DMS 273 treated with DMSO at 0.1 percent for 48 hours (cell line): ENCODE measurements at regions not wholly inside any gene's neighbourhood (a gene's known extent, or its start where the extent isn't known, plus 50 kb on each side); places are given as distances from the start of the nearest gene placed in this dataset.
"Not testable (repeated sequence)": the region's sequence is repeated elsewhere in the genome, so short reads cannot be mapped to it uniquely, and the experiment has no call there.

Experiments used
- DNase-seq: peaks from one replicate; lab custom pipeline; 2025; lab: John Stamatoyannopoulos, UW

GRCh38 chr15:98277602-98278001 lies 317.1 kb downstream of the ARRDC4 start:
- DNase-seq, result no peak

- DNase-seq, result no peak
Measured at GRCh38 chr15:98280284-98280975, 319.9 kb downstream of the ARRDC4 start.

- DNase-seq, result no peak
Measured at GRCh38 chr15:98281130-98281529, 320.6 kb downstream of the ARRDC4 start.

DNA sequence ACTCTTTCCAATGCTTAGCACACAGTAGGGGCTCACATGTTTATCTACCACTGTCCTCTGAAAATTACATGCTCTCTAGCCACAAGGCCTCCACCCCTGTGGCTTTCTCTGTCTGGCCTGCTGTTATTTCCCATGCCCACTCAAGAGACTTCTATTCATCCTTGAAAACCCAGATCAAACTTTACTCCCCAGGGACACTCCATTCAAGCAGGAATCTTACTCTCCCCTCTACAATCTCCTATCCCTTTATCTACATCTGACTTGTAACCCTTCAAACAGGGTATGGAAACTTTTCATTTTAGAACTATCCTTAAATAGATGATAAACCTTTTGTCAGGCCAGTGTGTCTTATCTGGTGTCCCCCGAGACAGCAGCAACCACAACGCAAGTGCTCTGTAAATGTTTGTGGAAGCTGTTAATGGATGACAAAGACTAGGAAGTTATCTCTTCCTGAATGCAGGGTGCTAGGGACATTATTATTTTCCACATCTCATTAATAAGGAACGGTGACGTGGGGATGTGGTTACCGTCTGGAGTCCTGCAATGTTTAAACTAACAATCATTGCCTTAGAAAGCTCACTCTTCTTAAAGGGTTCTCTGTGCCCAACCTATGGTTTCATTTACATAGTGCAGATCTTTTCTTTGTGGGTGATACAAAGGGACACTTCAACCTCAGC lies 322.3 kb downstream of the ARRDC4 start:
- no peak for DNase-seq

- DNase-seq, result no peak
Measured at GRCh38 chr15:98286200-98286599, 325.7 kb downstream of the ARRDC4 start.

GRCh38 chr15:98286831-98287230 lies 326.3 kb downstream of the ARRDC4 start:
- DNase-seq, result no peak

- DNase-seq, result no peak
Measured at GRCh38 chr15:98288091-98288590, 327.6 kb downstream of the ARRDC4 start.

DNA sequence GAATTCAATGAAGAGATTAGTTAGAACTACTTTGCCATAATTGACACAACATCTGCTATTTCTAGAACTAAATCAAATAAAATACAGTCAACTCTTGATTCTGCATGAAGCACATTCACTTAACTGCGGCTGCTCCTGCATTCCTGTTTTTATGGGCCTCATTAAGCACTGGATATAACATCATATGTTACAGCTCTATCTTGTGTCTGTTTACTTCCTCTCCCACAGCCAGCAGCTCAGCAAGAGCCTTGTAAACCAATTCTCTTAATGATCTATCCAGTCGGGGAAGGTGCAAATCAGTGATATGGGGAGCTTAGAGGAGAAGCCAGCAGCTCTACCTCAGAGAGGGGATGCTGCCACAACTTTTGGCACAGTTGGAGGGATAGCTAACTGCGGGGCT lies 329.2 kb downstream of the ARRDC4 start:
- no peak for DNase-seq

GRCh38 chr15:98292442-98293240 lies 332.1 kb downstream of the ARRDC4 start:
- no peak for DNase-seq

GRCh38 chr15:98294126-98294525 lies 333.6 kb downstream of the ARRDC4 start:
- no peak for DNase-seq

DNA sequence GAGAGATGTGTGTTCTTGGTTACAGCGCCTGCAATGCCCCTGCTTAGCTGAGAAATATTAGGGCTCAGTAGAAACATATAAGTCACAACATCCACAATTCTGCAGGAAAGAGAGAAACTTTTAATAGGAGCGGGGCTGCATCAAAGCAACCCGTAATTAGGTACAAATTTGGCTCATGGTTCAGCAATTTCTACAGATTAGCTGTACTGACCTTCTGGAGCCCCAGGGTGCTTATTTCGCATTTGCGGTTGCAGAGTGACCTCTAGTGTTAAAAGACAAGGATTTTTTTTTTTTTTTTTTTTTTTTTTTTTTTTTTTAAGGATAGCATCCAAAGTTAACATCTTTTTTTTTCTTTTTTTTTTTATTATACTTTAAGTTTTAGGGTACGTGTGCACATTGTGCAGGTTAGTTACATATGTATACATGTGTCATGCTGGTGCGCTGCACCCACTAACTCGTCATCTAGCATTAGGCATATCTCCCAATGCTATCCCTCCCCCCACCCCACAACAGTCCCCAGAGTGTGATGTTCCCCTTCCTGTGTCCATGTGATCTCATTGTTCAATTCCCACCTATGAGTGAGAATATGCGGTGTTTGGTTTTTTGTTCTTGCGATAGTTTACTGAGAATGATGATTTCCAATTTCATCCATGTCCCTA lies 334.7 kb downstream of the ARRDC4 start:
- DNase-seq, result not testable (repeated sequence)

DNA sequence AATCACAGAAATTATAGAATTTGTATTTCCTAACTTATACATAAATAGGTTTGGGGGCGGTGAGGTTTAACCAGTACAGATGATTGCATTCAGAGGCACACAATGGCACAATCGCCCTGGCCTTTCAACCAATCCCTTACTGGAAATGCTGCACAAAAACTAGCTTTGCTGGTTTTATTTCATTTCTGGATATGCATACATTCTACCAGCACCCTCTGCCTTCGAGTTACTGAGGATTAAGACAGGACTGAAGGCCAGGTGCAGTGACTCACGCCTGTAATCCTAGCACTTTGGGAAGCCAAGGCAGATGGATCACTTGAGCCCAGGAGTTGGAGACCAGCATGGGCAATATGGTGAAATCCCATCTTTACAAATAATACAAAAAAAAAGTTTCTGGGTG lies 336.1 kb downstream of the ARRDC4 start:
- no peak for DNase-seq

- no peak for DNase-seq
Measured at GRCh38 chr15:98304371-98304770, 343.9 kb downstream of the ARRDC4 start.

GRCh38 chr15:98308117-98308516 lies 340.2 kb upstream of the IGF1R start:
- no peak for DNase-seq

GRCh38 chr15:98311566-98312188 lies 336.7 kb upstream of the IGF1R start:
- no peak for DNase-seq

DNA sequence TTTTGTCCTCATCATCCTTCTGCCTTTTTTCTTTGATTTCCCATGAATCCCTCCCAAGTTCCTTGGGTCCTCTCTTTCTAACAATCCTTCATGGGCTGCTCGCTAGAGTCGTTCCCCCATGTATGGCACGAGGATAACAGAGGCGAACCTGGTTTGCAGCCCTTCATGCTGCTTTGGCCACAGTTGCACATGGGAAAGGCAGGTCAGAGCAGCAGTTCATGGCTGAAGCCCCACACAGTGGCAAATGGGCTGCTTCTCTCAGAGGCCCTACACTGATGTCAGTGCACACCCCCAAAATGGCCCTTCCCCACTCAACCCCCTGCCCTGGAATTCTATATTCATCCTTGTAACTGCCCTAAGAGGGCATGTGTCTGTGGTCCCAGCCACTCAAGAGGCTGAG lies 335.4 kb upstream of the IGF1R start:
- DNase-seq, result no peak

- DNase-seq, result no peak
Measured at GRCh38 chr15:98315971-98316370, 332.4 kb upstream of the IGF1R start.

DNA sequence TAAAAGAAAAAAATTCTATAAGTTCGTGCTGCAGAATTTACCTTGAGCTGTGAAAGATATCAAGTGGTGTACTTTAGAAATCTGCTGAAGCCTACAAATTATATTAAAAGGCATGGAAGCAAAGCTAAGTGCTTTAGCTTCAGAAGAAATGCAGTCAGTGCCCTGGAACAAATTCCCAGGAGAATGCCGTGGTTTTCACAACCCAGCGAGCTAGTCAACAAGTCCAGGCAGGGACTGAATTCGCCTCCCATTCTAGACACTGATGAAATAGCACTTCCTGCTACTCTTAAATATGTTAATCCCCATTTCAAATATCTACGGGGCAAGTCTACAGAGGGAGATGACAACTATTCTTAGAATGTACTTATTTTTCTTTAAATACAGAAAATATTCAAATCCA lies 326.4 kb upstream of the IGF1R start:
- no peak for DNase-seq

GRCh38 chr15:98322581-98322980 lies 325.8 kb upstream of the IGF1R start:
- no peak for DNase-seq

DNA sequence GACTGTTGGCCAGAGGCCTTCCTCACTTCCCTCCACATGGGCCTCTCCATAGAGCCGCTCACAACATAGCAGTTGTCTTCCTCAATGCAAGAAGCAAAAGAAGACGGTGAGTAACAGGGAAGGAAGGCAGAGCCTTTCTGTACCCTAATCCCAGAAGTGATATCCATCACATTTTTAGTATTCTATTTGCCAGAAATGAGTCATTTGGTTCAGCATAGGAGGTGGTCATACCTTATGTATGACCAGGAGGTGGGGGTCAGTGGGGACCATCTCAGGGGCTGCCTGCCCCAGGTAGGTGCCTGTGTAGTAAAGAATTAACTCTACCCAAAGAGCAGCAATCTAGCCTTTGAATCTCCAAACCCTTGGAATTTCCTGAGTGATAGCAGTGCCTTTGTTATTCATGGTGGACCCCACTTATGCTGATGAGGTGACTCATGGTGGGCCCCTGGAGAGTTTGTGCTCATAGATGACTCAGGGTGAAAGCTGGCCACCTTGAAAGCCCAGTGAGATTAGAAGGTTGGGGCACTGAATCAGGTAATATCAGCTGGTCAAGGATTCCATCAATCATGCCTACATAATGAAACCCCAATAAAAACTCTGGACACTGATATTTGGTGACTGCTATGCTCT lies 323.9 kb upstream of the IGF1R start:
- no peak for DNase-seq

- DNase-seq, result no peak
Measured at GRCh38 chr15:98326804-98327203, 321.5 kb upstream of the IGF1R start.
